Upper lobe of right lung (tissue), 1 donor: ENCODE measurements at regions not wholly inside any gene's neighbourhood (a gene's known extent, or its start where the extent isn't known, plus 50 kb on each side); places are given as distances from the start of the nearest gene placed in this dataset.

Source experiments
- ATAC-seq: fragments of 200-7000 bp; cut with Tn5 transposase; one replicate; pipeline ENCODE4 v1.9.1; 2020; ENCODE audit warnings: mild to moderate bottlenecking, moderate library complexity
- DNase-seq: peaks from one replicate; pipeline ENCODE4 v3.0.0-alpha.2; 2020
- H3K27ac ChIP-seq: fragments of 200-600 bp; one replicate; pipeline ENCODE4 v1.8.0; 2022
- H3K27me3 ChIP-seq: fragments of 200-600 bp; one replicate; pipeline ENCODE4 v1.8.0; 2022; ENCODE audit warnings: mild to moderate bottlenecking
- H3K36me3 ChIP-seq: fragments of 200-600 bp; one replicate; pipeline ENCODE4 v1.8.0; 2022
- H3K4me1 ChIP-seq: fragments of 200-600 bp; one replicate; pipeline ENCODE4 v1.8.0; 2022
- H3K4me3 ChIP-seq: fragments of 200-600 bp; one replicate; pipeline ENCODE4 v1.8.0; 2022; ENCODE audit warnings: mild to moderate bottlenecking
- H3K9me3 ChIP-seq: fragments of 200-600 bp; one replicate; pipeline ENCODE4 v1.8.0; 2022
- CTCF ChIP-seq: fragments of 200-600 bp; IDR thresholded peaks from one replicate; pipeline ENCODE4 v1.8.0; 2022; ENCODE audit warnings: antibody characterized with exemption
- intact Hi-C: fragments of 100-400 bp; cut with DNase I; formaldehyde crosslinking; loops from one replicate; pipeline ENCODE4 v1.11.0; 2022
- donor health status: DM: no; HTN: yes; CAD: no; lungs with severe emphysema.

GRCh38 chr1:5596651-5597050, 395.6 kb downstream of the NPHP4 start:
- H3K27me3 ChIP-seq = no peaks in the 10 kb centered on the region
- ATAC-seq = no peak
- no peak for TF ChIP-seq CTCF
- H3K36me3 ChIP-seq = no peaks in the 10 kb centered on the region
- no peak for DNase-seq
- H3K4me3 ChIP-seq = no peak overlapping the region
- intact Hi-C loops = no loop called here
- no peak overlapping the region for H3K27ac ChIP-seq
- peaks cover 10% of the 10 kb centered on the region for H3K4me1 ChIP-seq
- H3K9me3 ChIP-seq = no peaks in the 10 kb centered on the region

GRCh38 chr1:5595531-5596170, 396.6 kb downstream of the NPHP4 start:
- H3K36me3 ChIP-seq = no peaks in the 10 kb centered on the region
- H3K9me3 ChIP-seq = no peaks in the 10 kb centered on the region
- H3K4me1 ChIP-seq = peaks cover 10% of the 10 kb centered on the region
- no peak overlapping the region for H3K27ac ChIP-seq
- H3K4me3 ChIP-seq = no peak overlapping the region
- no peaks in the 10 kb centered on the region for H3K27me3 ChIP-seq
- DNase-seq = no peak
- intact Hi-C loops = no loop called here
- no peak for ATAC-seq
- TF ChIP-seq CTCF = no peak

- Histone ChIP-seq H3K9me3 (no peaks in the 10 kb centered on the region), H3K27ac (no peak overlapping the region), H3K27me3 (no peaks in the 10 kb centered on the region), H3K4me3 (no peak overlapping the region), H3K4me1 (peaks cover 10% of the 10 kb centered on the region), H3K36me3 (no peaks in the 10 kb centered on the region)
- ATAC-seq (no peak), DNase-seq (no peak)
- intact Hi-C loops = no loop called here
- no peak for TF ChIP-seq CTCF
These were observed 397.9 kb downstream of the NPHP4 start for GRCh38 chr1:5594056-5594956.

- TF ChIP-seq CTCF = no peak
- DNase-seq (no peak), ATAC-seq (no peak)
- Histone ChIP-seq H3K4me3 (no peak overlapping the region), H3K9me3 (no peaks in the 10 kb centered on the region), H3K27ac (no peak overlapping the region), H3K4me1 (no peaks in the 10 kb centered on the region), H3K36me3 (no peaks in the 10 kb centered on the region), H3K27me3 (peaks cover 4% of the 10 kb centered on the region)
- intact Hi-C loops = no loop called here
These were observed 401.5 kb downstream of the NPHP4 start for GRCh38 chr1:5590717-5591116.

GRCh38 chr1:5586629-5587028, 405.6 kb downstream of the NPHP4 start:
- Histone ChIP-seq H3K27me3 (peaks cover 4% of the 10 kb centered on the region), H3K27ac (no peak overlapping the region), H3K36me3 (no peaks in the 10 kb centered on the region), H3K4me1 (no peaks in the 10 kb centered on the region), H3K4me3 (no peak overlapping the region), H3K9me3 (no peaks in the 10 kb centered on the region)
- DNase-seq (no peak), ATAC-seq (no peak)
- no peak for TF ChIP-seq CTCF
- intact Hi-C loops = no loop called here
